Iris pigment epithelial cell (primary cell): ENCODE measurements at regions not wholly inside any gene's neighbourhood (a gene's known extent, or its start where the extent isn't known, plus 50 kb on each side); places are given as distances from the start of the nearest gene placed in this dataset.

Source experiments
- DNase-seq: peaks from one replicate; pipeline ENCODE4 v3.0.0-alpha.2; 2011; ENCODE audit warnings: low read depth

DNA sequence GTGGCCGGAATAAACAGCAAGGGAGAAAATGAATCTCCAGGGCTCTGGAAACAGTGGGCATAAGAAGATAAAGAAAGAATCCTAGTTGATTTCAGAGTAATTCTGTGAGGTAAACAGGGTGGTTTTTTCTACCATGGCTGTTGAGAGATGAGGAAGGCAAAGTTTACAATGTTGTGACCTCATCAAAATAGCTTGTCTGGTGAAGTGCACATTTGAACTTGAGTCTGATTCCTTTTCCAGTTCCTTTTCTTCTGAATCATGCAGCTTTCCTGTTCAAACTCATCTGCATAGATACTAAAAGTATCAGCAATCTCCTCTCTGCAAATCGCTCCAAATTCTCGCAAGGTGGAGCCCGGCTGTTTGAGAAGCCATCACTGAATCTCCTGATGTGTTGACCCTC lies 161.7 kb downstream of the PLPP3 start:
- peak; percentile 13 for DNase-seq

DNA sequence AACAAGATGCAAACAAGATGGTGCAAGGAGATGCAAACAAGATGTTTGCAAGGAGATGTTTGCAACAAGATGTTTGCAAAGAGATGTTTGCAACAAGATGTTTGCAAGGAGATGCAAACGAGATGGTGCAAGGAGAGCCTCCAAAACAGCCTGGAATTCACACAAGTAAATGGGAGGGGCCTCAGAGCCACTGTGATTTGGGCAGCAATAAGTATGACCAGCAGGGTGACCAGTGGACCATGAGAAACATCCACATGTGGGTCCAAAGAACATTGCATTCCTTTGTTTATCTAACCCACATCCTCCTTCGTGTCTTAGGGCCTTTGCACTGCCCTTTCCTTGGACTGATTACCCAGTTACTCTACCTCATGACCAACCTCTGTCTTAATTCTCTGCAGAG lies 162.9 kb downstream of the PLPP3 start:
- peak; percentile 5 for DNase-seq

DNA sequence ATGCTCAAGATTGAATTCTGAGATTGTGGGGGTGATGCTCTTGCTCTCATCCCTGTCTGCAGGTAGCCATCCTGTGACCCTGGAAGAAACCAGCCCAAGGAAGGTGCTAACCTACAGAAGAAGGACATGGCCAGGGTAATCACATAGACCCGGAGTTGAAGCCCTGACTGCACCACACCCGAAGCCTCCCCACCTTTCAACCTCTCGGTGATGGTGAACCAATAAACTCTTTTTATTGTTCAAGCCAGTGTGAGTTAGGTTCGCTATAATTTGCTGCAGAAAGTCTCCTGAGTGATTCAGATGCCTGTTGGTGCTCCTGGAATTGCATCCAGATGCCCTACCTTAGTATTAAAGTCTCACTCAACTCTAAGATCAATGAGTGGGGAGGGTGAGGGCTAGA lies 163.6 kb downstream of the PLPP3 start:
- DNase-seq: no peak

DNA sequence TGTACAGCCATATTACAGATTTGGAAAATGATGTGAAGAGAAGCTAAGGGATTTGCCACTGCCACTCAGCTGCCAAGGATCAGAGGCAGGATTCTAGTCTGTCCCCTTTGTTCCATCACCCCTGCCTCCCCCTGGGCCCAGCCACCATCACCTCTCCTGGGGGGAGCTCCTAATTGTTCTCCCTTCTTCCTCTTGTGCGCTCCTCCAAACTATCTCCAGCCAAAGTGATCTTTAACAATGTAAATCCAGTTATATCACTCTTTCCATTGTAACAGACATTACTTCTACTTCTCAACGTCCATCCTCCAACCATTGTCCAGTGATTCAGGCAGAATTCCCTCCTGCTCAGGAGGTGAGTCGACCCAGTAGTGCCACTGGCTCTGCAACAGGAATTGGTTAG lies 164.1 kb downstream of the PLPP3 start:
- DNase-seq: no peak

DNA sequence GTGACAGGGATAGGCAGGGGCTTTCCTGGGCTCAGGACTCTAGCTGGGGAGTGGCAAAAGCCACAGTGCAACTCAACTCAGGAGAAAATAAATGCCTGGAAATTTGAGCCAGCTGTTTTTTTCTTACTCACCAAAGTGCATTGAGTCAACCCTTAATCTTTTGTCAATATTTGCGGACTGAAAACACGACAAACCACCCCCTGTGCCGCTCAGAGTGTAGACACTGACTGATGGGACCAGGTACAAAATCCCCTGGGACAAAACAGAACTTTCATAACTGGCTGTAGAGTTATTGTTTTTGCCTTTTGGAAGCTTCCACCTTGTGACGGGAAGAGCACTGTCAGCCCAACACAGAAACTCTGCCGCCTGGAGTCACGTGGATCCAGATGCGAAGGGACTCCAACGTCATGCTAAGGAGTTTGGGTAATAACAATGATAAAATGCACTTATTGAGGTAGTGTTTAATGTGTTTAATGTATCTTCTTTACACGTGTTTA lies 164.6 kb downstream of the PLPP3 start:
- no peak for DNase-seq

DNA sequence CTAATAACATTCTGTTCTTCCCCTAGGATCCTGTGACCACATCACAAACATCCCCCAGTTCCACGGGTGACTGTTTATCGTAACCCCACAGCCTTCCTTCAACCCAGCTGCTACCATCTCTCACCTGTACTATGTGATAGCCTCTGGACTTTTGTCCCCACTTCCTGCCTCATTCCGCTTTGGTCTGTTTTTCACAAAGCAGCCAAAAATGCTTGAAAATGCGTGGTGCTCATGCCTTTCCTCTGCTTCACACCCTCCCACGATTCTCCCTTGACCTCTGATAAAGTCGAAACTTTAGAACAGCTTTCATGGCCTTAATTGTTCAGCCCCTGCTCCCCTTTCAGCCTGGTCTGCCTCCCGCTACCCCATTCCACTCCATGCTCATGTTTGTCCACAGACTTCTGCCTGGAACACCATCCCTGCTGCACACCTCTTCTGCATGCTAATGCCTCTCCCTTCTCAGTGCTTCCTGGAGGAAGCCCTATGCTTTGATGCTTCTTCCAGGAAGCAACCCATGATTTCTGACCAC lies 165.6 kb downstream of the PLPP3 start:
- no peak for DNase-seq

DNA sequence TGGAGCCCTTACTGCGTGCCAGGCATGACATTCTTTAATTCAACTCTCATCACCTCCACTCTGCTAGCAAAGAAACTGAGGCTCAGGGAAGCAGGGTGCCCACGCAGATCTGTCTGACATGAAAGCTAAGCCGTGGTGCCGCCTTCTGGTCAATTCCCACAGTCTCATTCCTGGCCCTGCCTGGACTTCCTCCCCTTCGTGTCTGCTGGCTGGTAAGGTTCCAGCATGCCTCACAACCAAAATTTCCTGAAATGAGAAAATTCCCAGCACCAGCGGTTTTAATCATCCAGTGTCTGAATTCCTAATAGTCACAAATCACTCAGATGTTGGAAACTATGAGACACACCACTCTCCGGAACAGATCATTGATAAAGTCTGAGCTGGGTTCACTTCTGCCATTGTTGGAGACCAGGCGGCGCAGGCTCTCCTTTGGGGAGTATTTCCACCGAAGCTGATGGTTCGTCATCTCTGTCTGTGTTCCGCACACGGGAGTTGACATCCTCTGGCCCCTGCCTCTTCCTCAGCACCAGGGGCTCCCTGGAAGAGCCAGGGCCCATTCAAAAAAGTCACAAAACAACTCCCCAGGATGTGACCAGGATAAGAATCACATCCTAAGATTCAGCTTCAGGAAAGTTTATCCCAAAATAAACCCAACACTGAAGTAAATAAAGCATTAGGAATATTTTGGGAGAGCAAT lies 167.7 kb downstream of the PLPP3 start:
- no peak for DNase-seq

DNA sequence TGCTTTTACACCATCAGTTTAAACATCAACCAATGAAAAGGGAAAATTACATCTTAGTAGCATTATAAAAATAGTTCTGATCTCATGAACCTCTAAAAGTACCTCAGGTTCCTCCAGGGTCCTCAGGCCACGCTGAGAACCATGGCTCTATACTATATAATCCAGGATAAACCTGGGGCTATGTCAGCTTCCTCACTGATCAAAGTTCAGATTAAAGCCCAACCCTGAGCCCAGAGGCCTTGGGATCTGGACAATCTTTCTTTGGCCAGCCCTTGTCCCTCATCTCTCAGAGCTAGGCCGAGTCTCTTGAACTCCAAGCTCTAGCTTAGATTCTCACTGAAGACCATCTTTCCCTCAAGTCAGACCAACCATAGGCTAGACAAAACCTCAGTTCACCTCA lies 168.3 kb downstream of the PLPP3 start:
- DNase-seq: no peak

DNA sequence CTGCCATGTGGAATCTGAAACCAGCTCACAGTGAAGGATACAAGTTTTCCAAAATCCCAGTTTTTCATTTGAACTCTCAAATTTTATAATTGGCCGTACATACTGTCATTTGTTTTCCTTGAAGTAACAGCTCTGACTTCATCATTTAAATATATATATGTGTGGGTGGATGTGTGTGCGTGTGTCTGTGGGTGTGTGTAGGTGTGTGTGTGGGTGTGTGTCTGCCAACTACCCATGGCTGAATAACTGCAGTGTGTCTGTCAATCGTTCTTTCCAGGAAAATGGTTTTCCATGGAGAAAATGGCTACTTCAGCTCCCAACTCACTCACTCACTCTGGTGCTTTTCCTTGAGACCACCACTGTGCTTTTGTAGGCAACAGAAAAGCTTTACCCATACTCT lies 169.0 kb downstream of the PLPP3 start:
- DNase-seq: no peak

DNA sequence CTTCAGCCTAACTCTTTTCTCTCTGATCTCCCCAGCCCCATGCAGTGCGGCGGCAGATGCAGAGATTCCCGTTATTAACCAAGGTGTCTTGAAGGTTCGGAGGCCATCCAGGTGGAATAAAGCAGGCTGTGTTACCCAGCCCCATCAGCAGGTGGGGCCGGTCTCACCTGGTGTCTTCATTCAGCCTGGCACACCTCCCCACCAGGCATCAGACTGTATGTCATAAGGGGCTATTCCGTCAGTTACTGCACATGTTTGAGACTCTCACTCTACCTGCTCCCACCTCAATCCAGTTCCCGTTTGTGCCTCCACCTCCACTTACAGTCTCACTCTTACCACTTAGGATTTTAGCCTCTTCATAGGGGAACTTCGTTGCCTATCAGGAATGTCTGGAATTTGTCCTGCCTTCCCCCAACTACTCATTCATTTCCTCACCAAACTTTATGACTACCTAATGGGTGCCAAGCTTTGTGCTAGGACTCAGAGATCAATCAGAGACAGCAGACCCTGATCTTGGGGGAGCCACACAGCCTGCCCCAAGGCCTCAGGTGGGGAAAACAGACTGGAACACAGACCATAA lies 170.2 kb downstream of the PLPP3 start:
- DNase-seq: no peak

DNA sequence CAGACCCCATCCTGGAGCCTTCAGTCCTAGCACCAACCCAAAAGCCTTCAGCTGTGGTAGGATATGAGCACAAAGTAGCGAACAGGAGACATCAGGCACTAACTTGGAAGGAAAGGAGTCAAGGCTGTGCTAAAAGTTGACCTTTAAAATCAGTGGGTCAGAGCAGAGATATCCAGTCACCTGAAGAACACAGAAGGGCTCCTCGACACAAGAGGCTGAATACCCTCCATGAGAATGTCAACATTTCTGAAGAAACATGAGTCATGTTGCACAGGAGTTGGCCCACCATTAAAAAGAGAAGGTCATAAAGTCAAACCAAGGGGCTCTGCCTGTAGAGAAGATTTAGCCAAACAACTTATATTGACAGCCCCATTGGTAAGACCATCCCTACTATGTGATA lies 172.5 kb downstream of the PLPP3 start:
- DNase-seq: no peak

DNA sequence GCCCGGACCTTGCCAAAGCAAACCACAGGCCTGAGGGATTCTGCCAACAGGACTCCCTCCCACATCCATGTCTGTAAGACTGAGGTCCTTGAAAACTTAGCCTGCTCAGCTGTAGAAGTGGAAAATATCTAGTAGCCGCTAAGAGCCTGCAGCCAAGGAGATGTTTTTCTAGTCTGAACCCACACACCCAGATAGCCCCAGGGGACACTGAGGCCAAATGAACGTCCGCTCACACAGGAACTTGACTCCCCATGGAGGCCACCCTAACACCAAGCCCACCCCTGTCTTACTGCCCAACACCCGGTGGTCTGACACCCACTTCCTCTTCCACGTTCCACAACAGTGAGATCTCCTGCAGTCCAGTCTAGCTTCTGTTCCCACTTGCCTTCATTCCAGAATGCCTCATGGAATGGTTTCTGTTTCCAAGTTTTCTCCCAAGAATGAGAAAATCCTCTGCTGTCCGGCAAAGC lies 174.8 kb downstream of the PLPP3 start:
- DNase-seq: no peak

DNA sequence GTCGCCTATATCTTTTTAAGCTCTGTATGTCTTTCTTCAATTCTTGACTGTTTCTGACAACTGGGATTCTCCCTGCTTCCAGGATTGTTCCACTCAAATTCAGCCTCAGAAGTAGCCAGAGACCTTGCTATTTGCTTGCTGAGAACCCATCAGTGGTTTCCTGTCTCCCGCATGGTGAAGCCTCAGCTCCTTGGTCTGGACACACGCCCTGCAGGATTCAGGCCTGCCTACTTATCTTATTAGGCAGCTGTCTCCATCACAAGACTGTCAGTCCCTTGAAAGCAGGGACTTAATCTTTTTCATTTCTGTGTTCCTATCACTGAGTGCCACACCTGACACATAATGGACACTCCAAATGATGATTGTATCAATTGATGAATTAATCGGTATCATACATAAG lies 175.3 kb downstream of the PLPP3 start:
- DNase-seq: no peak

DNA sequence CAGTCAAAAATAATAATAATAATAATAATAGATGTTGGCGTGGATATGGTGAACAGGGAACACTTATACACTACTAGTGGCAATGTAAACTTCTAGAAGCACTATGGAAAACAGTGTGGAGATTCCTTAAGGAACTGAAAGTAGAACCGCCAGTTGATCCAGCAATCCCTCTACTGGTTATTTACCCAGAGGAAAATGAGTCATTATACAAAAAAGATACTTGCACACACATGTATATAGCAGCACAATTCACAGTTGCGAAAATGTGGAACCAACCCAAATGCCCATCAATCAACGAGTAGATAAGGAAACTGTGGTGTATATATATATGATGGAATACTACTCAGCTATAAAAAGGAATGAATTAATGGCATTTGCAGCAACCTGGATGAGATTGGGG lies 176.0 kb downstream of the PLPP3 start:
- DNase-seq: no peak

DNA sequence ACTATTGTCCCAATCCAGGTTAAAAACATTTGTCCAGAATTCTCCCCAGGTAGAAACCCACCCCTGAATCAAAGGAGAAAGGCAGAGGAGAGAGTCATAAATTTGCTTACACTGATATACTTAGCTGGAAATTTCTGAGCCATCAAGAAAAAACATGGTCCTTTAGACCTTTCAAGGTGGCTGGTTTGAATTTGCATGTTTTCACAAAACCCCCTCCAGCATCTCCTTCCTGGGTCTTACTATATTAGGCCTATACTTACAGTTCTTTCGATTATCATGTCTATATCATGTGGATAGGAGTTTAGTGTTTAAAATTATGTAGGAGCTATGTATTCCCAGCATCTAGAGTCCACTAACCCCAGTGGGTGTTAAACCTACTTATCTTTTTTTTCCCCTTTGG lies 178.2 kb downstream of the PLPP3 start:
- DNase-seq: no peak

DNA sequence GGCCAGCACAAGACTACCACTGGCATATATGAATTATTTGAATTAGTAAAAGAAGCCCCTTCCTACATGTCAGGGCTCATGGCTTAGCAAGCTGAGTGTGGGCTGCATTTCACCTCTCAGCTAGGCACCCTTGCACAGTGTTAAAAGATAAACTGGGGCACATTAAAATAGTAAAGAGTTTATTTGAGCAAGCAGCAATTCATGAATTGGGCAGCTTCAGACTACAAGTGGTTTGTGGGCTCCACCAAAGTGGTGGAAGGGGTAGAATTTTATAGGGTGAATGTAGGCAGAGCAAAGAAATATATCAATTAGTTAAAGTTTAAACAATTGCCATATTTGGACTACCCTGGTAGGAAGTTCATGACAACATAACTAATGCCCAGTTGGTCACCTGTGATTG lies 178.8 kb downstream of the PLPP3 start:
- no peak for DNase-seq

DNA sequence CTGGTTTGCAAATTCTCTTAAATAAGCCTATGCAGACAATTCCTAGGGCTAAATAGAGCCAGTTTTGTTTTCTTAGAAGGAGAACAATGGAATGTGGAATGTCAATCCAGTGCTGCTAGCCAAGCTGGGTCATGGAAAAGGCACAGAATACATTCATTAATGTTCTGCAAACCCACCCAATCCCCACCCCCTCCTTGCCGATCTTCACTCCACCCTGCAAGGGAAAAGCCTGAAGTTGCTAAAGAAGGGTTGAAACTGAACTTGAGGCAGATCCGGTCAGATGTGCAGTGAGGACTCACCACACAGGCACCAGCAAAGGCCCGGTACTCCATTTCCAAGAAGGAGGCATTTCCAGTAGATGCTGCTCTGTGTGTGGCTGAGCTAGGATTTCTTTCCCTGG lies 179.6 kb downstream of the PLPP3 start:
- no peak for DNase-seq

DNA sequence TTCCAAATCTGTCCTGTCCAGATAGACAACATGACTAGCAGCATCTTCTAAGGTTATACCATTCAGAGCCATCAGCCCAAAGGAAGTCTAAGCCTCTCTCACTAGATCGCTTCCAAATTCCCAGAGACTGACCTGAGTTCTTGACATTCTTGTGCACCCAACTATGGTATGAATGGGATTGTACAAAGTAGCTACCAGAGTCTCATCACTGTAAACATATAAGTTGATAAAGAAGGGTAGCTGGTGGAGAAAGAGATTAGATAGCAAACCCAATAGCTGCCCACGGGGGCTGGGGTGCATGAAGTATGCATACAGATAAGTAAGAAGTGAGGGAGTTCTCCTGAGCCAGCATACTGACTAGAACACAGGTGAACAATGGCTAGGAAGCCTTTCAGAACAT lies 180.0 kb downstream of the PLPP3 start:
- no peak for DNase-seq

DNA sequence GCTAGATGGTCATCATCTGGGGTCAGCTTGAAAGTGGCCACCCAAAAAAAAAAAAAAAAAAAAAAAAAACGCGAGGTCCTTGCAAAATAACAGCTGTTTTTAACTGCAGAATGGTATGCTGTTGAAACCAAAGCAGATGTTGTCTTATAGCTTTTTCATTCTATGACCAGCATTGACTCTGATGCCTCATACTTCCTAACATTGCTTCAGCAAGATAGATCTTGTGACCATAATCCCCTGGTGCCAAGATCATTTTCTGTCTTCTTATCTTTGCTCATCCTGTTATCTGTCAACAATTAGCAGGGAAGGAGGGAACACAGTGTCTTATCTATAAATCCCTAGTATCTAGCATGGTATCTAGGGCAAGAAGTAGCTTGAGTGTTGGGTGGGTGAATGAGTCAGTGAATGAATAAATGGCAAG lies 181.5 kb downstream of the PLPP3 start:
- no peak for DNase-seq

DNA sequence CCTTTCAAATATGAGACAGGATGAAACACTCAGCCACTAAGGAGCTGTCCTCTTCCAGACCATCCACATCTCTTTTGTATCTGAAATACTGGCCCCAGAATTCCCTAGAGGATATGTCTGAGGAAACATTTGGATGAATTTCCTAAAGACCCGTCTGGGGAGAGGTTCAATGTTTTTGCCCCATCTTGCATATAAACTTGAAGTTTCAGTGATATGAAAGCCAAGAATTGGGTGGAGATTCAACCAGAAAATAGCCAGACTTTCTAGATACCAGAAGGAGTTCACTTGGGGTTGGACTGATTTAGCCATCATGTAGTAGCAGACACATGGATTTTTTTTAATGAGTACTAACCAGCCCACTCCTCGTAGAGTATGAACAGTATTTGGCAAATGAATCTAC lies 182.0 kb downstream of the PLPP3 start:
- no peak for DNase-seq

DNA sequence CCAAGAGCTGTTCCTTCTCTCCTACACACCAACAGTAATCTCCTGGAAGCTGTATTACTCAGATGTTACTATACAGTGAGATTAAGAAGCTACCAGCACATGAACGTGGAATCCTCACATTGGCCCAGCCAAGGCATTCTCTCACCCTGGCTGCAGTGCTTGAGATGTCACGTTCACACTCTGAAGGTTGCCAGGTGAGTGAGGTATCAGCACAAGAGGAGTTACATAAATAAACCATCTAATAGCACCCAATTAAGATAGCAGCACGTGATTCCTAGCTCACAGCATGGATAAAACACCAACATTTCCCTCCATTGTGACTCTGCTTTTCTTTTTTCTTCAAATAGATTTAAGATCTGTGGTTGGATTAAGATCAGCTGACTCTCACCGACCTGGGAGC lies 182.8 kb downstream of the PLPP3 start:
- no peak for DNase-seq

DNA sequence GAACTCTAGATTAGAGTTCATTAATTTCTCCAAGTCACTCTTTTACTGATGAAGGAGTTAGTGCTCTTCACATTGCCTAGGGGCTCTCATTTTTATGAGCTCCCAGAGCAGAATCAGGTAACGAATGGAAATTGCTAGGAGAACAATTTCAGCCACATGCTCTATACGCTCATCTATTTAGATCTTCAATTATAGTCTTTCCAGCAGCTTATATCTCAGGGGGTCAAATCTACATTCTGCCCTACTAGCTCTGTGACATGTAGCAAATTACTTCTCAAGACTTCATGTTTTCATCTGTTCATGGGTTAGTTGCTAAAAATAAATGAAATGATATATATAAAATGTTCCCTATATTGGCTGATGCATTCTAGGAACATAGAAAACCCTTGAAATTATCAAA lies 183.6 kb downstream of the PLPP3 start:
- DNase-seq: no peak

DNA sequence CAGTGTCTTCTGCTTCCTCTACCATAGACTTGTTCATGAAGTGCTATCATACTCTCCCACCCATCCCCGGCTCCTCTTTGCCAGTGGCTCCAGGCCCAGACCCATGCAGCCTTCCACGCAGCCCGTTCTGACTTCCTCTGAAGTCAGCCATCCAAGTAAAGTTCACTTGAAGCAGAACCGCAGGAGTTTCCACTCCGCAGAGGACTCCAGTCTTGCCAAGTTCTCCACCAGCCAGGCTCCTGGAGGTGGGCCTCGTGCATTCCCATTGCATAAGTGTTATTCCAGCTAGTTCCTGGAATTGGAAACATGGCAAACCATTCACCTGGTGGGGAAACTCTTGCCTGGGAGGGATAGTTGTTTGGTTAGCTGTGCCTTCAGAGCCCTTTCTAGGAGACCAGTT lies 185.1 kb downstream of the PLPP3 start:
- no peak for DNase-seq
